ENCODE measurements at regions not wholly inside any gene's neighbourhood (a gene's known extent, or its start where the extent isn't known, plus 50 kb on each side); places are given as distances from the start of the nearest gene placed in this dataset.

DNA sequence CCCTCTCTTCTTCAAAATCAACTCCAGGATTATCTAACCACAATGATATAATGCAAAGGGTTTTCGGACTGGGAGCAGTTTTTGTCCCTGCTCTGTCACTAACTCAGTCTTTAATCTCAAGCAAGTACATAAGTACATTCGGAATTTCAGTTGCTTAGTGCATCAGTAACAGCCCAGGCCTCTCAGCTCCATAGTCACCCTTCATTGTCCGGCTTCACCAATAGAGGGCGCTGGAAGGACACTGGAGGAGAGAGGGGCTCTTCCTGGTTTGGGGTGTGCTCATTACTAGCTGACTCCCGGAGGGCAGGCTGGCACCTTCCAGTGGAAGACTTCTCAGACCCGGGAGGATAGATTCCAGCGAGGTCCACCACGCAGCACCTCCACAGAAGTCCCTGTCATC lies 90.4 kb upstream of the PDGFD start:
- peak; percentile 16 for DNase-seq (ENCODE audit: low spot score)

- DNase-seq (ENCODE audit: low spot score): no peak
Observed at GRCh38 chr11:104246590-104246989, 82.6 kb upstream of the PDGFD start.

GRCh38 chr11:104238916-104239315 lies 75.0 kb upstream of the PDGFD start:
- DNase-seq (ENCODE audit: low spot score): no peak

DNA sequence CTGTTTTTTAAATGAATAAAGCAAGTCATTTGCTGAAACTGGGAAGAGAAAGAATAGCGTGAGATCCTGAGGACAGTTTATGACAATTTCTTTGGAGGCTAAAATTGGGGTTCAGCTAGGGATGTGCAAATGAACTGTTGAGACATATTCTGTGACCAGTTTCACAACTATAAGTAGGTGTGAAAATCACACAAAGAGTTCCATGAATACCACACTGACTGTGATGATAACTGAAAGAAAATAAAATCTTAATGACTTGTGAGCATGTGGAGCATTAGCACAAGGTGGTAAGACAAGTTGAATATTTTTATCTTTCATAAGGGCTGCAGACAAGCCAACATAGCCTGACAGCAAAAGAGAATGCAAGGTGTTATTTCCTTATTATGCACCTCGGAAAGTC lies 61.1 kb upstream of the PDGFD start:
- no peak for DNase-seq (ENCODE audit: low spot score)

GRCh38 chr11:104222464-104222863 lies 58.5 kb upstream of the PDGFD start:
- no peak for DNase-seq (ENCODE audit: low spot score)

- DNase-seq (ENCODE audit: low spot score): no peak
Observed at GRCh38 chr11:104221455-104221854, 57.5 kb upstream of the PDGFD start.

DNA sequence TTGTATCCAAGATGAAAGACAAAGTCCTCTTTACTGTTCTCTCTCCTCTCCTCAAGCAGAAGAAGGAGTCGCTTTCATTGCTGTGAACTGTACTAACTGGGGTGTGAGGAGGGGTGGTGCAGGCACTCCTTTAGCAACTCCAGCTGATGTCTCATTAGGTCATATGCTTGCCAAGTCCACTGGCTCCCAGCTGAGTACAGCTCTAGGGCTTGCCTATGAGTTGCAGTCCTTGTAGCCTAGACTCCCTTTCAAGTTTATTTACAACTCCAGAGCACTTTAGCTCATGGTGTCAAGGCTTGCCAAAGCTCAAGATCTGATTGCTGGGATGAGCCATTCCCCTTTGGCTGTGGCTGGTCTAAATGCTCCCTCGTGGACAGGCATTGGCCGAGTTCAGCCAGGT lies 55.1 kb upstream of the PDGFD start:
- DNase-seq (ENCODE audit: low spot score): peak; percentile 13

- DNase-seq (ENCODE audit: low spot score): no peak
Observed at GRCh38 chr11:104214517-104214916, 50.6 kb upstream of the PDGFD start.
